Upper lobe of right lung (tissue), 1 donor: ENCODE measurements at regions not wholly inside any gene's neighbourhood (a gene's known extent, or its start where the extent isn't known, plus 50 kb on each side); places are given as distances from the start of the nearest gene placed in this dataset.

Experiments used
- ATAC-seq: fragments of 200-7000 bp; cut with Tn5 transposase; one replicate; pipeline ENCODE4 v1.9.1; 2020; ENCODE audit warnings: mild to moderate bottlenecking, moderate library complexity
- DNase-seq: peaks from one replicate; pipeline ENCODE4 v3.0.0-alpha.2; 2020
- H3K27ac ChIP-seq: fragments of 200-600 bp; one replicate; pipeline ENCODE4 v1.8.0; 2022
- H3K27me3 ChIP-seq: fragments of 200-600 bp; one replicate; pipeline ENCODE4 v1.8.0; 2022; ENCODE audit warnings: mild to moderate bottlenecking
- H3K36me3 ChIP-seq: fragments of 200-600 bp; one replicate; pipeline ENCODE4 v1.8.0; 2022
- H3K4me1 ChIP-seq: fragments of 200-600 bp; one replicate; pipeline ENCODE4 v1.8.0; 2022
- H3K4me3 ChIP-seq: fragments of 200-600 bp; one replicate; pipeline ENCODE4 v1.8.0; 2022; ENCODE audit warnings: mild to moderate bottlenecking
- H3K9me3 ChIP-seq: fragments of 200-600 bp; one replicate; pipeline ENCODE4 v1.8.0; 2022
- intact Hi-C: fragments of 100-400 bp; cut with DNase I; formaldehyde crosslinking; loops from one replicate; pipeline ENCODE4 v1.11.0; 2022
- TF ChIP-seq, protein P1 (sequence below): fragments of 200-600 bp; IDR thresholded peaks from one replicate; pipeline ENCODE4 v1.8.0; 2022; ENCODE audit warnings: antibody characterized with exemption
- donor health status: DM: no; HTN: yes; CAD: no; lungs with severe emphysema.

DNA sequence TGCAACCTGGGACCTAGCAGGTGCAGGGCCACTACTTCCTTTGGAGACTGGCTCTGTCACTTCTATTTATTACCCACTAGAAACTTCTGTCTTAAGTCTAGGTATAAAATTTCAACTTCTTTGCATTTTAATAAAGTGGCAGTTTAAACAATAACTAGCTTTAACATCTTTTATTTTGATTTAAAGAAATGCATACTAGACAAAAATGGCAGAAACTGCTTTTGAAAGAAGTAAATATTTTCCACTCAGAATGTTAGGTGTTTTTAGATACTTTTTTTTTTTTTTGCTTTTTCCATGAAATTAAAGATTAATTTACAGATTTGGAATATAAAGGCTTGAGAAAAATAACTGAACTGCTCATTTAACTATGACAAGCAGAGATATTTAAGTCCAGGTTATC is 1477.6 kb downstream of the KCNT2 start:
- H3K27ac ChIP-seq = no peak overlapping the region
- no peak overlapping the region for H3K4me3 ChIP-seq
- H3K4me1 ChIP-seq = no peaks in the 10 kb centered on the region
- TF ChIP-seq, protein P1, sequence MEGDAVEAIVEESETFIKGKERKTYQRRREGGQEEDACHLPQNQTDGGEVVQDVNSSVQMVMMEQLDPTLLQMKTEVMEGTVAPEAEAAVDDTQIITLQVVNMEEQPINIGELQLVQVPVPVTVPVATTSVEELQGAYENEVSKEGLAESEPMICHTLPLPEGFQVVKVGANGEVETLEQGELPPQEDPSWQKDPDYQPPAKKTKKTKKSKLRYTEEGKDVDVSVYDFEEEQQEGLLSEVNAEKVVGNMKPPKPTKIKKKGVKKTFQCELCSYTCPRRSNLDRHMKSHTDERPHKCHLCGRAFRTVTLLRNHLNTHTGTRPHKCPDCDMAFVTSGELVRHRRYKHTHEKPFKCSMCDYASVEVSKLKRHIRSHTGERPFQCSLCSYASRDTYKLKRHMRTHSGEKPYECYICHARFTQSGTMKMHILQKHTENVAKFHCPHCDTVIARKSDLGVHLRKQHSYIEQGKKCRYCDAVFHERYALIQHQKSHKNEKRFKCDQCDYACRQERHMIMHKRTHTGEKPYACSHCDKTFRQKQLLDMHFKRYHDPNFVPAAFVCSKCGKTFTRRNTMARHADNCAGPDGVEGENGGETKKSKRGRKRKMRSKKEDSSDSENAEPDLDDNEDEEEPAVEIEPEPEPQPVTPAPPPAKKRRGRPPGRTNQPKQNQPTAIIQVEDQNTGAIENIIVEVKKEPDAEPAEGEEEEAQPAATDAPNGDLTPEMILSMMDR = no peak
- intact Hi-C loops = no loop called here
- DNase-seq (no peak), ATAC-seq (no peak)
- no peaks in the 10 kb centered on the region for H3K9me3 ChIP-seq
- no peaks in the 10 kb centered on the region for H3K36me3 ChIP-seq
- H3K27me3 ChIP-seq = no peaks in the 10 kb centered on the region

DNA sequence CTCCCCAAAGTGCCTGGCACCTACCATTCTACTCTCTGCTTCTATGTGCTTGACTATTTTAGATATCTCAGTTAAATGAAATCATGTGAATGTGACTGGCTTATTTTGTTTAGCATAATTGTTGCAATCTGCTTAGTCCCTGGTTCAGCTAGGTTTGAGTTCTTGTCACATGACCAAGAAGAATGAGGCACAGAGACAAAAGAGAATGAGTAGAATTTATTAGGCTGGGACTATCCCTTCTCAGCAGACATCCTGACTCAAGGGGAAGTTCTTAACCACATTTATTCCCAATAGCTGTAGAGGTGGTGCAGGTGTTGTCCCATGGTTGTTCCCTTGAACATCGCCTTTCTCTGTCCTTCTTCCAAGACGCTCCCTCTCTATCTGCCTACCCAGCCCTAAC is 1485.7 kb downstream of the KCNT2 start:
- ATAC-seq = no peak
- H3K4me3 ChIP-seq = no peak overlapping the region

DNA sequence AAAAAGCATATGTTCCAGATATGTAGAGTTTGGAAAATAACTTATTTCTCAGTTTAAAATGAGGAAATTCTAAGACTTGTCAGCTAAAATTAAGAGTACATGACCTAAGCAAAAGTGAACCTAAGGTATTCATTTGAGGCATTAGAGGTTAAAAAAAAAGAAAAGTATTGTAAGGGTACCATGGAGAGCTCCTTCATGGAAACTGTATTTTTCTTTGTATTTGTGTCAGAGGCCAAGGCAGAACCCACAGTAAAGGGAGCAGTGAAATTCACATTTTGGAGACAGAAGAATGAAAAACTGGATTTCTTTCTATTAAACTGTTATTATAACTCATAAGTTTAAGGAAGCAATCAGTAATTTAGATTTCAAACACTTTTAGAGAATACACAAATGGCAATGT is 1494.8 kb downstream of the KCNT2 start:
- Histone ChIP-seq H3K4me1 (no peaks in the 10 kb centered on the region), H3K27ac (no peak overlapping the region), H3K9me3 (no peaks in the 10 kb centered on the region), H3K36me3 (no peaks in the 10 kb centered on the region), H3K27me3 (no peaks in the 10 kb centered on the region), H3K4me3 (no peak overlapping the region)
- intact Hi-C loops = no loop called here
- TF ChIP-seq, protein P1 = no peak
- ATAC-seq (no peak), DNase-seq (no peak)

More for the DNA sequence above, 1485.7 kb downstream of the KCNT2 start:
- DNase-seq = no peak
- Histone ChIP-seq H3K36me3 (no peaks in the 10 kb centered on the region), H3K27ac (no peak overlapping the region), H3K9me3 (no peaks in the 10 kb centered on the region), H3K27me3 (no peaks in the 10 kb centered on the region), H3K4me1 (no peaks in the 10 kb centered on the region)
- intact Hi-C loops = no loop called here
- TF ChIP-seq, protein P1 = no peak

DNA sequence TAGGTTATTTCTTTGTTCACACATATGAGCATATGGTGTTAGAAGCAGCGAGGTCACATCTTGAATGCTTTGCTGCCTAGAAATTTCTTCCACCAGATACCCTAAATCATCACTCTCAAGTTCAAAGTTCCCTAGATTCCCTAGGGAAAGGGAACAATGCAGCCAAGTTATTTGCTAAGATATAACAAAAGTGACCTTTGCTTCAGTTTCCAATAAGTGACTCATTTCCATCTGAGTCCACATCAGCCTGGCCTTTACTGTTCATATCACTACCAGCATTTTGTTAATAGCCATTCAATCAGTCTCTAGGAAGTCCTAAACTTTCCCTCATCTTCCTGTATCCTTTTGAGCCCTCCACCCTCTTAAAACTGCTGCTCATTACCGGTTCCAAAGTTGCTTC is 1502.5 kb downstream of the KCNT2 start:
- Histone ChIP-seq H3K36me3 (no peaks in the 10 kb centered on the region), H3K9me3 (no peaks in the 10 kb centered on the region), H3K27ac (no peak overlapping the region), H3K4me1 (no peaks in the 10 kb centered on the region), H3K27me3 (no peaks in the 10 kb centered on the region), H3K4me3 (no peak overlapping the region)
- intact Hi-C loops = no loop called here
- ATAC-seq = no peak
- no peak for DNase-seq
- TF ChIP-seq, protein P1 = no peak

DNA sequence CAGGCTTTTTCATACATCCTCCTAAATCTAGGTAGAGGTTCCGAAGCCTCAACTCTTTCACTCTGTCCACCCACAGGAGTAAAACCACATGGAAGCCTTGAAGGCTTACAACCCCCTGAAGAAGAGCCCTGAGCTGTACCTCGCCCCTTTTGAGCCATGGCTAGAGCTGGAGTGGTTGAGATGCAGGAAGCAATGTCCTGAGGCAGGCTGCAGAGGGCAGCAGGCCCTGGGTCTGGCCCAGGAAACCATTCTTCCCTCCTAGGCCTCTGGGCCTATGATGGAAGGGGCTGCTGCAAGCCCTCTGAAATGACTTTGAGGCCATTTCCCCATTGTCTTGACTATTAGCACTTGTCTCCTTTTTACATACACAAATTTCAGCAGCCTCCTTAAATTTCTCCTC is 1503.0 kb downstream of the KCNT2 start:
- Histone ChIP-seq H3K4me1 (no peaks in the 10 kb centered on the region), H3K4me3 (no peak overlapping the region), H3K9me3 (no peaks in the 10 kb centered on the region), H3K36me3 (no peaks in the 10 kb centered on the region), H3K27me3 (no peaks in the 10 kb centered on the region), H3K27ac (no peak overlapping the region)
- DNase-seq (no peak), ATAC-seq (no peak)
- TF ChIP-seq, protein P1 = no peak
- intact Hi-C loops = no loop called here

DNA sequence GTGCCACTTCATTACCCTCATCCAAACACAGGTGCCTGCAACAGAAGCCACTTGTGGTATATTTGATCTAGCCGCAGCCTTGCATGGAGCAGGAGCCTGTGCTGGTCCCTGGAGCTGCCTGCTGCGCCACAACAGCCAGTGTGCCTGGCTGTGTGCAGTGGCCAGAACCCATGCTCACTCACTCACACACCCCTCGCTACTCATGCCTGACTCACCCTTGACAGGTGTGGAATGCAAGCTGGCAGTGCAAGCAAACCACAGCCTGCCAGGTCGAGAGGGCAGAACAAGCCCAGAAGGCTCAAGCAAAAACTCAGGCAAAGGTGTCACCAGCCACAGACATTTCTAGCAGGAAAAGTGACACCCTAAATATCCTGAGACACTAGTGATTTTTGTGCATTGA is 1510.9 kb downstream of the KCNT2 start:
- DNase-seq (no peak), ATAC-seq (no peak)
- TF ChIP-seq, protein P1 = no peak

More for the DNA sequence above, 1510.9 kb downstream of the KCNT2 start:
- no peak overlapping the region for H3K27ac ChIP-seq
- no peaks in the 10 kb centered on the region for H3K9me3 ChIP-seq
- no peaks in the 10 kb centered on the region for H3K36me3 ChIP-seq
- H3K4me1 ChIP-seq = no peaks in the 10 kb centered on the region
- no peaks in the 10 kb centered on the region for H3K27me3 ChIP-seq
- H3K4me3 ChIP-seq = no peak overlapping the region
- intact Hi-C loops = no loop called here
